Tibial nerve (tissue), 4 donors: ENCODE measurements at regions not wholly inside any gene's neighbourhood (a gene's known extent, or its start where the extent isn't known, plus 50 kb on each side); places are given as distances from the start of the nearest gene placed in this dataset.

Experiments used
- DNase-seq, 2 donors: peaks; one replicate each; pipeline ENCODE4 v3.0.0-alpha.2; 2019; ENCODE audit warnings: low spot score in 2 of 2
- H3K27ac ChIP-seq, 4 donors: fragments of 200-600 bp; sonication (generic) in 3 of 4; one replicate each; pipeline ENCODE4 v1.5.1; 2017 to 2019; ENCODE audit warnings: mild to moderate bottlenecking in 1 of 4
- H3K27me3 ChIP-seq, 2 donors: fragments of 200-600 bp; sonication (generic) in 1 of 2; one replicate each; pipeline versions ENCODE4 v1.5.1 to v1.6.0; 2017 to 2019
- H3K36me3 ChIP-seq, 3 donors: fragments of 200-600 bp; sonication (generic); one replicate each; pipeline ENCODE4 v1.5.1; 2018 to 2019
- H3K4me1 ChIP-seq, 4 donors: fragments of 200-600 bp; sonication (generic) in 3 of 4; one replicate each; pipeline ENCODE4 v1.5.1; 2017 to 2019
- H3K4me3 ChIP-seq, 4 donors: fragments of 200-600 bp; sonication (generic) in 3 of 4; one replicate each; pipeline ENCODE4 v1.5.1; 2017 to 2019; ENCODE audit warnings: mild to moderate bottlenecking in 1 of 4, moderate library complexity in 1 of 4
- H3K9me3 ChIP-seq, 4 donors: fragments of 200-600 bp; sonication (generic) in 3 of 4; one replicate each; pipeline ENCODE4 v1.5.1; 2017 to 2019
- EP300 ChIP-seq, 2 donors: sonication (generic); formaldehyde crosslinking; IDR thresholded peaks; one replicate each; pipeline ENCODE4 v1.6.1; 2017; ENCODE audit warnings: antibody characterized with exemption in 2 of 2, mild to moderate bottlenecking in 1 of 2
- POLR2A ChIP-seq, 2 donors: fragments of 450-650 bp; IDR thresholded peaks; one replicate each; pipeline ENCODE4 v1.6.1; 2017; ENCODE audit warnings: antibody characterized with exemption in 2 of 2, mild to moderate bottlenecking in 2 of 2, moderate library complexity in 2 of 2
- WGBS, 2 donors: methylation state at CpG; one replicate each; pipeline ENCODE4 v1.1.5; 2018; 5-methylcytosine and 5-hydroxymethylcytosine counted together
- TF ChIP-seq, protein P1 (sequence below), 5 experiments: fragments of 200-600 bp in 3 of 5; fragments of 450-650 bp in 2 of 5; sonication (generic) in 3 of 5; IDR thresholded peaks; one replicate each; pipeline ENCODE4 v1.5.1; 2016 to 2019; ENCODE audit warnings: antibody characterized with exemption in 5 of 5, mild to moderate bottlenecking in 3 of 5, moderate library complexity in 2 of 5

DNA sequence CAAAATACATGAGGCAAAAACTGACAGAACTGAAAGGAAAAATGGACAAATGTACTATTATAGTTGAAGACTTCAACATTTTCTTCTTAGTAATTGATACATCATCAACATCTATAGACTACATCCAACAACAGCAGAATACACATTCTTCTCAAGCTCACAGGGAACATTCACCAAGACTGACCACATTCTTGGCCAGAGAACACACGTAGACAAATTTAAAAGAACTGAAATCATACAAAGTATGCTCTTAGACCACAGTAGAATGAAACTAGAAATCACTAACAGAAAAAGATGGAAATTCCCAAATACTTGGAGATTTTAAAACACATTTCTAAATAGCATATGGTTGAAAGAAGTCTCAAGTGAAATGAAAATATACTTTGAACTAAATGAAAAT lies 55.1 kb upstream of the NSMCE3 start:
- no peak overlapping the region for H3K4me3 ChIP-seq
- H3K36me3 ChIP-seq = no peaks in the 10 kb centered on the region
- no peak overlapping the region for H3K27ac ChIP-seq
- WGBS, 2 donors = 0 to 29% methylated on average over 1 of the region's 1 CpG
- no peaks in the 10 kb centered on the region for H3K4me1 ChIP-seq
- TF ChIP-seq EP300 (IDR thresholded peaks at IDR 0.05) = no peak
- TF ChIP-seq, protein P1, sequence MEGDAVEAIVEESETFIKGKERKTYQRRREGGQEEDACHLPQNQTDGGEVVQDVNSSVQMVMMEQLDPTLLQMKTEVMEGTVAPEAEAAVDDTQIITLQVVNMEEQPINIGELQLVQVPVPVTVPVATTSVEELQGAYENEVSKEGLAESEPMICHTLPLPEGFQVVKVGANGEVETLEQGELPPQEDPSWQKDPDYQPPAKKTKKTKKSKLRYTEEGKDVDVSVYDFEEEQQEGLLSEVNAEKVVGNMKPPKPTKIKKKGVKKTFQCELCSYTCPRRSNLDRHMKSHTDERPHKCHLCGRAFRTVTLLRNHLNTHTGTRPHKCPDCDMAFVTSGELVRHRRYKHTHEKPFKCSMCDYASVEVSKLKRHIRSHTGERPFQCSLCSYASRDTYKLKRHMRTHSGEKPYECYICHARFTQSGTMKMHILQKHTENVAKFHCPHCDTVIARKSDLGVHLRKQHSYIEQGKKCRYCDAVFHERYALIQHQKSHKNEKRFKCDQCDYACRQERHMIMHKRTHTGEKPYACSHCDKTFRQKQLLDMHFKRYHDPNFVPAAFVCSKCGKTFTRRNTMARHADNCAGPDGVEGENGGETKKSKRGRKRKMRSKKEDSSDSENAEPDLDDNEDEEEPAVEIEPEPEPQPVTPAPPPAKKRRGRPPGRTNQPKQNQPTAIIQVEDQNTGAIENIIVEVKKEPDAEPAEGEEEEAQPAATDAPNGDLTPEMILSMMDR (IDR thresholded peaks at IDR 0.05) = no peak
- TF ChIP-seq POLR2A (IDR thresholded peaks at IDR 0.05) = no peak
- H3K27me3 ChIP-seq = no peaks in the 10 kb centered on the region
- no peak for DNase-seq
- peaks cover 0 to 23% (median 3%) of the 10 kb centered on the region in 4 donors for H3K9me3 ChIP-seq

DNA sequence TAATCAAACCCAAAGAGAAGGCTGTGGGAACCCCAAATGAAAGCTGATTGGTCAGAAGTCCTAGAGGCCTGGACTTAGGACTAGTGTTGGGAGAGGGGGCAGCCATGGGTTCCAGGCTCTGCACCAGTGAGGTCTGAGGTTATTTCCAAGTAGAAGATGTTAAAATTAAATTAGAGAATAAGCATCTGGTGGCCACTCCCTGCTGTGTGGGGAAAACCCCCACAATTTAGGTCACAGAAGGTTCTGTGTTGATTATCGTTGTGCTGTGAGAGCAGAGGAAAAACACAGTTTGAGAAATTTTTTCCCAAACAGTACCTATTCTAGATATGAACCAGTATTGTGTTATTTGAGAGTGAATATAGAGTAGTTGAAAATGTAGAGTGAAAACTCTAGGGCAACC lies 53.9 kb upstream of the NSMCE3 start:
- Histone ChIP-seq H3K36me3 (no peaks in the 10 kb centered on the region), H3K27ac (no peak overlapping the region), H3K9me3 (peaks cover 0 to 25% (median 3%) of the 10 kb centered on the region in 4 donors), H3K27me3 (no peaks in the 10 kb centered on the region), H3K4me3 (no peak overlapping the region), H3K4me1 (no peaks in the 10 kb centered on the region)
- no peak for DNase-seq
- WGBS, 2 donors = 57 to 64% methylated on average over 1 of the region's 1 CpG
- TF ChIP-seq, protein P1 (IDR thresholded peaks at IDR 0.05) = no peak
- TF ChIP-seq POLR2A (IDR thresholded peaks at IDR 0.05) = no peak
- TF ChIP-seq EP300 (IDR thresholded peaks at IDR 0.05) = no peak

DNA sequence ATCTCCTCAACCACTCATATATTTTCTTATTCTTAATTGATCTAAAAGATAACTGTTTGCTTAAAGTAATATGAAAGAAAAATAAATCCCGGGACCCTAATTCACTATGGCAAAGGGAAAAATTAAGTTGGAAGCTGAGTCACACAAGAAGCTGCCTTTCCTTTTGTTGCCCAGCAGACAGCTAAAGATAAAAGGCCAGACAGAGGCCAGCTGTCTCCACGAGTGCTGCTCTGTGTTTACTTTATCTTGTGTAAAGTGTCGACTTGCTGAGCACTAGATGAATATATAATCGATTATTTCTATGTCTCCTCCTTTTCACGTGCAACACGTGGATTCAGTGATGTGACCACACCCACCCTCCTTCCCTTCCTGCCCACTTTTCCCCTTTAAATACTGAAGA lies 52.8 kb upstream of the NSMCE3 start:
- Histone ChIP-seq H3K4me1 (no peaks in the 10 kb centered on the region), H3K9me3 (peaks cover 0 to 25% (median 3%) of the 10 kb centered on the region in 4 donors), H3K27ac (no peak overlapping the region), H3K36me3 (no peaks in the 10 kb centered on the region), H3K27me3 (no peaks in the 10 kb centered on the region), H3K4me3 (no peak overlapping the region)
- 48 to 54% methylated on average over 6 of the region's 6 CpGs for WGBS, 2 donors
- no peak for DNase-seq
- TF ChIP-seq EP300 (IDR thresholded peaks at IDR 0.05) (no peak), POLR2A (IDR thresholded peaks at IDR 0.05) (no peak)

DNA sequence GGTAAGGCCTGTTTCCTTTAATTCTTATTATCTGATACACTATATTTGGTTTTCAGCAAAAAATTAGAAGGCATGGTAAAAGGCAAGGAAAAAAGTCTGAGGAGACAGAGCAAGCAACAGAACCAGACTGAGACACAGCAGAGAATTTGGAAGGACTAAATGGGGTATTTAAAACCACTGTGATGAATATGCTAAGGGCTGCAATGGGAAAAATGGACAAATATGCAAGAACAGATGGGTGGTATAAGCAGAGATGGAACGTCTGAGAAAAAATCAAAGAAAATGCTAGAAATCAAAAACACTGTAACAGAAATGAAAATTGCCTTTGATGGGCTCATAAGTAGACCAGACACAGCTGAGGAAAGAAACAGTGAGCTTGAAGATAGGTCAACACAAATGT lies 50.8 kb upstream of the NSMCE3 start:
- Histone ChIP-seq H3K4me3 (no peak overlapping the region), H3K27me3 (no peaks in the 10 kb centered on the region), H3K4me1 (no peaks in the 10 kb centered on the region), H3K9me3 (peaks cover 0 to 17% (median 0%) of the 10 kb centered on the region in 4 donors), H3K27ac (no peak overlapping the region), H3K36me3 (no peaks in the 10 kb centered on the region)
- DNase-seq = no peak
- TF ChIP-seq, protein P1 (IDR thresholded peaks at IDR 0.05) = no peak
- TF ChIP-seq EP300 (IDR thresholded peaks at IDR 0.05) = no peak
- no peak for TF ChIP-seq POLR2A (IDR thresholded peaks at IDR 0.05)
- 70 to 90% methylated on average over 1 of the region's 1 CpG for WGBS, 2 donors

DNA sequence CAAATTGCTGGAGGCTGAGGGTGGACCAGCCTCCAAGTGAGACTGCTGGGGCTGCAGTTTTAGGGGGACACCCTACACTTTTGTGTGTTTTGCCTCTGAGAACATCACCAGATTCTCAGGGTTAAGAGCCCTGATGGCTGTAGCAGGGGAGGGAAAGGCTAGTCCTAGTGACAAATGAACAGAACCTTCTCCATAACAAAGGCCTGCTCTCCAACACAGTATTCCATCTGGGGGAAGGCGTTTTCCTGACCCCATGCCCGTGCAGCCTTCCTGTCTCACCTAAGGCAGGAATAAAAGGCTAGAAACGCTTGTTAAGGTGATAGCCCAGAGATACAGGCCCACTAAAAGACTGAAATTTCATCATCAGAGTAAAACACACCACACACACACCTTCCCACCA lies 50.2 kb upstream of the NSMCE3 start:
- no peaks in the 10 kb centered on the region for H3K36me3 ChIP-seq
- TF ChIP-seq POLR2A (IDR thresholded peaks at IDR 0.05) (no peak), EP300 (IDR thresholded peaks at IDR 0.05) (no peak)
- TF ChIP-seq, protein P1 (IDR thresholded peaks at IDR 0.05) = no peak
- H3K4me3 ChIP-seq = no peak overlapping the region
- no peak for DNase-seq
- H3K27ac ChIP-seq = no peak overlapping the region
- WGBS, 2 donors = 43 to 54% methylated on average over 3 of the region's 3 CpGs
- no peaks in the 10 kb centered on the region for H3K27me3 ChIP-seq
- peaks cover 0 to 17% (median 0%) of the 10 kb centered on the region in 4 donors for H3K9me3 ChIP-seq
- no peaks in the 10 kb centered on the region for H3K4me1 ChIP-seq
